K562 (cell line): ENCODE measurements at regions not wholly inside any gene's neighbourhood (a gene's known extent, or its start where the extent isn't known, plus 50 kb on each side); places are given as distances from the start of the nearest gene placed in this dataset.

Source experiments
- ATAC-seq: fragments of 200-7000 bp; cut with Tn5 transposase; 3 replicates; pipeline ENCODE4 v1.9.1; 2020; ENCODE audit warnings: moderate library complexity
- BruUV-seq: library from RNA; stranded (reverse); fragments of 400-500 nt; replicated peaks from 2 replicates; lab custom pipeline; 2021; lab: Mats Ljungman, UMichigan
- CTCF ChIA-PET: fragments of 300-600 bp; formaldehyde crosslinking; extraction: SDS; loops from one replicate; lab custom pipeline; 2021; ENCODE audit warnings: low intra/inter-chr PET ratio; lab: Yijun Ruan, JAX
- POLR2A ChIA-PET: fragments of 300-600, 350-650 bp; sonication (Branson Sonifier 250); formaldehyde crosslinking; extraction: SDS; loops from one replicate; lab custom pipeline; 2021; ENCODE audit warnings: antibody characterized with exemption, inconsistent platforms; lab: Yijun Ruan, JAX
- DNase-seq, 4 experiments: peaks; one replicate each; pipeline versions ENCODE4 v3.0.0 to v3.0.0-alpha.2; 2011 to 2018; ENCODE audit warnings: low spot score in 3 of 4, mixed read lengths in 3 of 4; ENCODE audit errors: extremely low read depth in 1 of 4
- FAIRE-seq: peaks from 2 replicates; lab custom pipeline; 2011; peaks lifted over from hg19 to GRCh38; lab: Jason Lieb, UNC
- H2AFZ ChIP-seq: 2 replicates; pipeline ENCODE4 v1.6.0; 2011; ENCODE audit warnings: low read depth, low read length, control low read depth, inconsistent platforms
- H3K27ac ChIP-seq: fragments of 200-600 bp; 3 replicates; pipeline ENCODE4 v1.8.0; 2011; ENCODE audit warnings: low read depth, mild to moderate bottlenecking, control low read depth, inconsistent platforms, low read length, moderate library complexity, mixed read lengths; ENCODE audit errors: extremely low read depth
- H3K27me3 ChIP-seq, 2 experiments: fragments of 300-600 bp in 1 of 2; 2 replicates in 1 of 2; 3 replicates in 1 of 2; pipeline versions ENCODE4 v1.6.0 to v1.8.0; 2011; ENCODE audit warnings: inconsistent platforms in 2 of 2, low read length in 2 of 2, mild to moderate bottlenecking in 1 of 2, mixed read lengths in 1 of 2, moderate library complexity in 1 of 2; ENCODE audit not compliant: control insufficient read depth in 2 of 2, insufficient read depth in 2 of 2
- H3K36me3 ChIP-seq: fragments of 300-600 bp; 3 replicates; pipeline ENCODE4 v1.8.0; 2011; ENCODE audit warnings: mild to moderate bottlenecking, low read length, inconsistent platforms; ENCODE audit not compliant: control insufficient read depth, insufficient read depth
- H3K4me1 ChIP-seq, 2 experiments: fragments of 200-600 bp in 1 of 2; replicated peaks in 1 of 2; 2 replicates in 1 of 2; 3 replicates in 1 of 2; pipeline versions ENCODE4 v1.5.1 to v1.8.0; 2011; ENCODE audit warnings: inconsistent platforms in 2 of 2, low read length in 2 of 2, mild to moderate bottlenecking in 1 of 2, mixed read lengths in 1 of 2, moderate library complexity in 1 of 2; ENCODE audit not compliant: control insufficient read depth in 2 of 2, insufficient read depth in 2 of 2
- H3K4me2 ChIP-seq: 2 replicates; pipeline ENCODE4 v1.6.1; 2011; ENCODE audit warnings: low read length, control low read depth, inconsistent platforms, mixed read lengths; ENCODE audit not compliant: insufficient read depth
- H3K4me3 ChIP-seq: fragments of 200-600 bp; sonication (generic), shearing (Covaris generic); 2 replicates; pipeline ENCODE4 v1.5.1; 2016; ENCODE audit warnings: control low read depth, inconsistent platforms
- H3K79me2 ChIP-seq: fragments of 200-600 bp; 3 replicates; pipeline ENCODE4 v1.8.0; 2011; ENCODE audit warnings: low read length, inconsistent platforms; ENCODE audit not compliant: control insufficient read depth, insufficient read depth
- H3K9ac ChIP-seq, 2 experiments: 2 replicates each; pipeline versions ENCODE4 v1.6.0 to v1.6.1; 2011; ENCODE audit warnings: low read depth in 2 of 2, low read length in 2 of 2, control low read depth in 1 of 2, inconsistent platforms in 1 of 2, mild to moderate bottlenecking in 1 of 2, mixed read lengths in 1 of 2; ENCODE audit not compliant: insufficient read depth in 1 of 2
- H3K9me1 ChIP-seq: one replicate; pipeline ENCODE4 v1.6.0; 2011; ENCODE audit warnings: inconsistent platforms, mild to moderate bottlenecking, low read length, moderate library complexity; ENCODE audit not compliant: control insufficient read depth, insufficient read depth
- H3K9me3 ChIP-seq: replicated peaks from 2 replicates; pipeline ENCODE4 v1.5.1; 2011; ENCODE audit warnings: low read depth, low read length, inconsistent platforms; ENCODE audit not compliant: control insufficient read depth, insufficient read depth
- H4K20me1 ChIP-seq: replicated peaks from 2 replicates; pipeline ENCODE4 v1.6.1; 2011; ENCODE audit warnings: low read length, inconsistent platforms, mixed read lengths; ENCODE audit not compliant: control insufficient read depth, insufficient read depth
- HMBOX1 ChIP-seq: sonication (generic); IDR thresholded peaks from 2 replicates; pipeline ENCODE4 v1.6.1; 2016
- ZNF79 ChIP-seq: fragments of 250-450 bp; sonication (Bioruptor Pico); IDR thresholded peaks from 2 replicates; pipeline ENCODE4 v1.4.0; 2020; ENCODE audit warnings: low read depth, mild to moderate bottlenecking, moderate library complexity
- WGBS: fragments of 100-300 bp; shearing (Covaris generic); methylation state at CpG from one replicate; pipeline ENCODE4 v1.1.6; 2016; ENCODE audit warnings: low coverage, mixed read lengths; ENCODE audit not compliant: insufficient coverage; ENCODE audit errors: missing lambda C conversion rate; 5-methylcytosine and 5-hydroxymethylcytosine counted together
- in situ Hi-C: fragments of 300-500 bp; cut with MboI; formaldehyde crosslinking; loops from 4 replicates; pipeline ENCODE4 v1.15.0; 2018; ENCODE audit warnings: inconsistent platforms, mixed read lengths
- intact Hi-C: fragments of 100-400 bp; cut with micrococcal nuclease; formaldehyde crosslinking; loops from 2 replicates; pipeline ENCODE4 v1.14.2; 2022
- TF ChIP-seq, protein P1 (sequence below): fragments of 250-450 bp; sonication (Bioruptor Pico); IDR thresholded peaks from 2 replicates; pipeline ENCODE4 v1.8.0; 2021; ENCODE audit warnings: mild to moderate bottlenecking, moderate library complexity

DNA sequence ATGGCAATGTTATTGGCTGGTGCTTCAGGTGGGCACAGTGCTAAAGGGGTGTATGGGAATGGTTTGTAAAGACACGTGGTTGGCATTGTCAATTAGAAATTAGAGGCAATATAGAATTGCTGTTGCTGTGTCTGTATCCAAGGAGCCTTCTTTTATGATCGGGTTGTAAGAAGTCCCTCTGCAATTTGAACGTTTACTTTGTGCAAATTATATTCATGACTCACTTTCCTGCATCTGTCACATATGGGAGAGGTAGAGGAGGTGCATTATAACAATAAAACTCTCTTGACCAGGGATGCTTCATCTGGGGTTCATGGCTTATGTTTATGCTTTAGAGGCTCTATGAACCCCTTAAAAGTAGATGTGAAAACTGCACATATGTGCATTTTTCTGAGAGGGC, 130.4 kb upstream of the DNAH14 start:
- TF ChIP-seq HMBOX1, result no peak
- TF ChIP-seq ZNF79 (CRISPR knock-in tag), result no peak
- TF ChIP-seq, protein P1, sequence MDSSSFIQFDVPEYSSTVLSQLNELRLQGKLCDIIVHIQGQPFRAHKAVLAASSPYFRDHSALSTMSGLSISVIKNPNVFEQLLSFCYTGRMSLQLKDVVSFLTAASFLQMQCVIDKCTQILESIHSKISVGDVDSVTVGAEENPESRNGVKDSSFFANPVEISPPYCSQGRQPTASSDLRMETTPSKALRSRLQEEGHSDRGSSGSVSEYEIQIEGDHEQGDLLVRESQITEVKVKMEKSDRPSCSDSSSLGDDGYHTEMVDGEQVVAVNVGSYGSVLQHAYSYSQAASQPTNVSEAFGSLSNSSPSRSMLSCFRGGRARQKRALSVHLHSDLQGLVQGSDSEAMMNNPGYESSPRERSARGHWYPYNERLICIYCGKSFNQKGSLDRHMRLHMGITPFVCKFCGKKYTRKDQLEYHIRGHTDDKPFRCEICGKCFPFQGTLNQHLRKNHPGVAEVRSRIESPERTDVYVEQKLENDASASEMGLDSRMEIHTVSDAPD (CRISPR knock-in tag), result no peak
- TF ChIP-seq, all 486 proteins: peak for 0
- in situ Hi-C loops, result no loop called here
- H3K27ac ChIP-seq, result no peak overlapping the region
- DNase-seq (no peak), FAIRE-seq (no peak), ATAC-seq (no peak)
- intact Hi-C loops, result no loop called here
- no peaks in the 10 kb centered on the region for H3K36me3 ChIP-seq
- CTCF ChIA-PET, result no interaction called here
- no TSS peak for BruUV-seq
- no peaks in the 10 kb centered on the region for H3K9me3 ChIP-seq
- H2AFZ ChIP-seq, result no peak overlapping the region
- H4K20me1 ChIP-seq, result no peaks in the 10 kb centered on the region
- H3K79me2 ChIP-seq, result no peaks in the 10 kb centered on the region
- no peak overlapping the region for H3K4me2 ChIP-seq
- H3K9me1 ChIP-seq, result no peaks in the 10 kb centered on the region
- WGBS, result 2% methylated on average over 3 of the region's 3 CpGs
- no peak overlapping the region for H3K9ac ChIP-seq
- H3K27me3 ChIP-seq, result no peaks in the 10 kb centered on the region
- no peaks in the 10 kb centered on the region for H3K4me1 ChIP-seq
- POLR2A ChIA-PET, result no interaction called here
- H3K4me3 ChIP-seq, result no peak overlapping the region
